Lung (tissue), 11 donors: ENCODE measurements at regions not wholly inside any gene's neighbourhood (a gene's known extent, or its start where the extent isn't known, plus 50 kb on each side); places are given as distances from the start of the nearest gene placed in this dataset.

Source experiments
- ATAC-seq: fragments of 200-7000 bp; cut with Tn5 transposase; one replicate; pipeline ENCODE4 v1.9.1; 2020; ENCODE audit warnings: moderate number of reproducible peaks; ENCODE audit not compliant: insufficient read depth, low FRiP score
- DNase-seq, 3 donors: peaks; one replicate each; pipeline ENCODE4 v3.0.0-alpha.2; 2013 to 2017
- H3K27ac ChIP-seq, 2 donors: one replicate each; pipeline ENCODE4 v1.5.1; 2013; ENCODE audit warnings: mild to moderate bottlenecking in 2 of 2, moderate library complexity in 2 of 2, control low read depth in 1 of 2, inconsistent platforms in 1 of 2, low read depth in 1 of 2, low read length in 1 of 2
- H3K27me3 ChIP-seq, 3 donors: one replicate each; pipeline ENCODE4 v1.5.1; 2013; ENCODE audit warnings: low read length in 2 of 3; ENCODE audit not compliant: control insufficient read depth in 3 of 3, insufficient read depth in 3 of 3
- H3K36me3 ChIP-seq, 4 donors: one replicate each; pipeline ENCODE4 v1.5.1; 2013; ENCODE audit warnings: low read length in 4 of 4, mild to moderate bottlenecking in 1 of 4, moderate library complexity in 1 of 4; ENCODE audit not compliant: control insufficient read depth in 4 of 4, insufficient read depth in 4 of 4
- H3K4me1 ChIP-seq, 5 donors: one replicate each; pipeline ENCODE4 v1.5.1; 2013; ENCODE audit warnings: low read length in 5 of 5, mild to moderate bottlenecking in 2 of 5, moderate library complexity in 1 of 5; ENCODE audit not compliant: control insufficient read depth in 5 of 5, insufficient read depth in 5 of 5
- H3K4me3 ChIP-seq: one replicate; pipeline ENCODE4 v1.5.1; 2013; ENCODE audit warnings: mild to moderate bottlenecking, control low read depth, moderate library complexity
- H3K9ac ChIP-seq, 2 donors: one replicate each; pipeline ENCODE4 v1.5.1; 2013; ENCODE audit warnings: low read length in 2 of 2, control low read depth in 1 of 2; ENCODE audit not compliant: insufficient read depth in 1 of 2
- H3K9me3 ChIP-seq, 4 donors: one replicate each; pipeline ENCODE4 v1.5.1; 2013; ENCODE audit warnings: low read length in 3 of 4, mild to moderate bottlenecking in 1 of 4, moderate library complexity in 1 of 4; ENCODE audit not compliant: control insufficient read depth in 4 of 4, insufficient read depth in 3 of 4
- WGBS, 2 donors: extraction: QIAGEN DNeasy Blood & Tissue Kit; methylation state at CpG; one replicate each; pipeline ENCODE4 v1.1.7; 2013; 5-methylcytosine and 5-hydroxymethylcytosine counted together
- TF ChIP-seq, protein P1 (sequence below): IDR thresholded peaks from 2 replicates; pipeline ENCODE4 v1.5.1; 2012; ENCODE audit warnings: mild to moderate bottlenecking; ENCODE audit errors: control extremely low read depth, extremely low read depth
- donor health status: control.
- donor health status: control.
- donor health status: Bipolar disorder and iron deficiency.
- donor health status: healthy.
- donor health status: DM: yes; HTN: yes; CAD: no.

GRCh38 chr12:4089121-4089606, 184.4 kb upstream of the CCND2 start:
- TF ChIP-seq, protein P1, sequence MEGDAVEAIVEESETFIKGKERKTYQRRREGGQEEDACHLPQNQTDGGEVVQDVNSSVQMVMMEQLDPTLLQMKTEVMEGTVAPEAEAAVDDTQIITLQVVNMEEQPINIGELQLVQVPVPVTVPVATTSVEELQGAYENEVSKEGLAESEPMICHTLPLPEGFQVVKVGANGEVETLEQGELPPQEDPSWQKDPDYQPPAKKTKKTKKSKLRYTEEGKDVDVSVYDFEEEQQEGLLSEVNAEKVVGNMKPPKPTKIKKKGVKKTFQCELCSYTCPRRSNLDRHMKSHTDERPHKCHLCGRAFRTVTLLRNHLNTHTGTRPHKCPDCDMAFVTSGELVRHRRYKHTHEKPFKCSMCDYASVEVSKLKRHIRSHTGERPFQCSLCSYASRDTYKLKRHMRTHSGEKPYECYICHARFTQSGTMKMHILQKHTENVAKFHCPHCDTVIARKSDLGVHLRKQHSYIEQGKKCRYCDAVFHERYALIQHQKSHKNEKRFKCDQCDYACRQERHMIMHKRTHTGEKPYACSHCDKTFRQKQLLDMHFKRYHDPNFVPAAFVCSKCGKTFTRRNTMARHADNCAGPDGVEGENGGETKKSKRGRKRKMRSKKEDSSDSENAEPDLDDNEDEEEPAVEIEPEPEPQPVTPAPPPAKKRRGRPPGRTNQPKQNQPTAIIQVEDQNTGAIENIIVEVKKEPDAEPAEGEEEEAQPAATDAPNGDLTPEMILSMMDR: no peak
- WGBS, 2 donors: 64 to 77% methylated on average over 5 of the region's 5 CpGs
- no peak for ATAC-seq
- Histone ChIP-seq H3K27ac (no peak overlapping the region), H3K9me3 (no peaks in the 10 kb centered on the region), H3K4me1 (peaks cover 0 to 33% (median 5%) of the 10 kb centered on the region in 5 donors), H3K36me3 (no peaks in the 10 kb centered on the region), H3K4me3 (no peak overlapping the region), H3K27me3 (peaks cover 0 to 4% (median 0%) of the 10 kb centered on the region in 3 donors), H3K9ac (no peak overlapping the region)
- DNase-seq: peak; percentile 58 to 82 (median 79)

DNA sequence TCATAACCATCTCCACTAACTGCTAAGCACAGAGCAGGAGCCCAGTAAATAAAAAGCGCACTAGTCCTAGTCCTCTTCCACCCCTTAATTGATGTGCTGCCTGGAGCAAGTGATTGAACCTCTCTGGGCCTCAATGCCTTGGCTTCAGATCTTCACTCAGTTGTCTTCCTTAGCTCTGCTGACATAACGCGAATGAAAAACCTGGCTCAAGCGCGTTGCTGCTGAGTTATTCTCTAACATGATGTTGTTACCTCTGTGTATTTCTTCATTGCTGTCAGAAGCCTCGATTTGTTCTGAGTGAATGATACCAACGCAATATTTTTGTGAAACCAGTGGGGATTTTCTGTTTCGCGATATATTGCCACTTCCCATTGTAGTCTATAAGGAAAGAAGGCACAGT, 185.1 kb upstream of the CCND2 start:
- no peak for DNase-seq

GRCh38 chr12:4086481-4086880, 187.1 kb upstream of the CCND2 start:
- Histone ChIP-seq H3K27me3 (no peaks in the 10 kb centered on the region), H3K4me1 (peaks cover 0 to 48% (median 4%) of the 10 kb centered on the region in 5 donors), H3K27ac (no peak overlapping the region), H3K9me3 (no peaks in the 10 kb centered on the region), H3K9ac (no peak overlapping the region), H3K4me3 (no peak overlapping the region), H3K36me3 (no peaks in the 10 kb centered on the region)
- DNase-seq: peak in 2 of 3 donors; percentile 12 to 20
- 69 to 73% methylated on average over 1 of the region's 1 CpG for WGBS, 2 donors
- TF ChIP-seq, protein P1: no peak
- no peak for ATAC-seq

More for the DNA sequence above, 185.1 kb upstream of the CCND2 start:
- Histone ChIP-seq H3K4me3 (no peak overlapping the region), H3K4me1 (peaks cover 0 to 40% (median 5%) of the 10 kb centered on the region in 5 donors), H3K36me3 (no peaks in the 10 kb centered on the region), H3K27ac (no peak overlapping the region), H3K9me3 (no peaks in the 10 kb centered on the region), H3K9ac (no peak overlapping the region), H3K27me3 (no peaks in the 10 kb centered on the region)
- WGBS, 2 donors: 89 to 96% methylated on average over 9 of the region's 9 CpGs
- TF ChIP-seq, protein P1: no peak
- ATAC-seq: no peak

- Histone ChIP-seq H3K4me3 (no peak overlapping the region), H3K4me1 (peaks cover 0 to 37% (median 4%) of the 10 kb centered on the region in 5 donors), H3K9ac (no peak overlapping the region), H3K27me3 (no peaks in the 10 kb centered on the region), H3K36me3 (no peaks in the 10 kb centered on the region), H3K9me3 (no peaks in the 10 kb centered on the region), H3K27ac (no peak overlapping the region)
- ATAC-seq (no peak), DNase-seq (peak; percentile 79 to 94 (median 88))
- TF ChIP-seq, protein P1: no peak
- WGBS, 2 donors: 55 to 74% methylated on average over 8 of the region's 8 CpGs
Observed at GRCh38 chr12:4084573-4084972, 189.0 kb upstream of the CCND2 start.
